ENCODE measurements at regions not wholly inside any gene's neighbourhood (a gene's known extent, or its start where the extent isn't known, plus 50 kb on each side); places are given as distances from the start of the nearest gene placed in this dataset.

DNA sequence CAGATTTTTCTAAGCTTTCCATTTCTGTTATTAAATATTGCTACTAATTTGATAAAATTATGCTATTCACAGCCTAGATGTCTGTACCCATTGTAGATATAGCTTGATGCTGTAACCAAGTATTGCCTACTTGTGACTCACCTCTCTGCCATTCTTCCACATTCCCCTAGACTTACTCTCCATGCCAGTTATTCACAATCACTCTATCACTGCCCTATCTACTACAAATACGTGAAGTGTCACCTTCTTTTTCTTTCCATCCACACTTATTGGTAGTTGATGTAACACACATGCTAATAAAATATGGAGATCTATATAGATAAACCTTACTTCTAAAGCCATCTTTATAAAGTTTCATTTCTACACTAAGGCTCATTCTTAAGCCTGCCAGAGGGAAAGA lies 179.4 kb upstream of the PACRGL start:
- TF ChIP-seq, protein P1, sequence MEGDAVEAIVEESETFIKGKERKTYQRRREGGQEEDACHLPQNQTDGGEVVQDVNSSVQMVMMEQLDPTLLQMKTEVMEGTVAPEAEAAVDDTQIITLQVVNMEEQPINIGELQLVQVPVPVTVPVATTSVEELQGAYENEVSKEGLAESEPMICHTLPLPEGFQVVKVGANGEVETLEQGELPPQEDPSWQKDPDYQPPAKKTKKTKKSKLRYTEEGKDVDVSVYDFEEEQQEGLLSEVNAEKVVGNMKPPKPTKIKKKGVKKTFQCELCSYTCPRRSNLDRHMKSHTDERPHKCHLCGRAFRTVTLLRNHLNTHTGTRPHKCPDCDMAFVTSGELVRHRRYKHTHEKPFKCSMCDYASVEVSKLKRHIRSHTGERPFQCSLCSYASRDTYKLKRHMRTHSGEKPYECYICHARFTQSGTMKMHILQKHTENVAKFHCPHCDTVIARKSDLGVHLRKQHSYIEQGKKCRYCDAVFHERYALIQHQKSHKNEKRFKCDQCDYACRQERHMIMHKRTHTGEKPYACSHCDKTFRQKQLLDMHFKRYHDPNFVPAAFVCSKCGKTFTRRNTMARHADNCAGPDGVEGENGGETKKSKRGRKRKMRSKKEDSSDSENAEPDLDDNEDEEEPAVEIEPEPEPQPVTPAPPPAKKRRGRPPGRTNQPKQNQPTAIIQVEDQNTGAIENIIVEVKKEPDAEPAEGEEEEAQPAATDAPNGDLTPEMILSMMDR (IDR thresholded peaks at IDR 0.05; ENCODE audit: low read depth, low read length) = no peak
- TF ChIP-seq POLR2A (IDR thresholded peaks at IDR 0.05; ENCODE audit: extremely low read depth, insufficient read length) (no peak), MYC (IDR thresholded peaks at IDR 0.05; ENCODE audit: low read depth, low read length) (no peak)
- TF ChIP-seq, protein P2, sequence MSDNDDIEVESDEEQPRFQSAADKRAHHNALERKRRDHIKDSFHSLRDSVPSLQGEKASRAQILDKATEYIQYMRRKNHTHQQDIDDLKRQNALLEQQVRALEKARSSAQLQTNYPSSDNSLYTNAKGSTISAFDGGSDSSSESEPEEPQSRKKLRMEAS (IDR thresholded peaks at IDR 0.05; ENCODE audit: low read depth, low read length) = no peak
